ENCODE measurements at regions not wholly inside any gene's neighbourhood (a gene's known extent, or its start where the extent isn't known, plus 50 kb on each side); places are given as distances from the start of the nearest gene placed in this dataset.

DNA sequence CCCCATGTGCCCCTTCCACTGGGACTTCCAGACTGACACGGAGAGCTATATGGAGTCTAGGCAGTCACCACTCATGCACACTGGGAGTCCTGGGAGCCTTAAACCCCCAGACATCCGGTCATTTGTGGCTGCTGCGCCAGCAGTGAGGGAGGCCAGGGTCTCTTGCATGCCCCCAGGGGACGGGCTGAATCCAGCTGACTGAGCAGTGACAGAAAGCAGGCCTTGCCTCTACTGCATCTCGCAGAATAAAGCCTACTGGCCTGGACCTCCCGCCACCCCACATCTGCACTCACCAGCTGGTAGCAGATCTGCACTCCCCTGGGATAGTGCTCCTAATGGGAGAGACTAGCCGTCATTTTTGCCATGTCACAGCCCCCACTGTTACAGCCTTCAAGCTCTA lies 1234.2 kb downstream of the FAM133A start:
- Histone ChIP-seq H3K36me3 (ENCODE audit: control insufficient read depth in 4 of 4, insufficient read depth in 3 of 4, low read depth in 1 of 4, low read length in 3 of 4) (no peaks in the 10 kb centered on the region), H3K9me3 (ENCODE audit: control insufficient read depth in 4 of 4, low read length in 3 of 4) (no peaks in the 10 kb centered on the region), H3K9ac (ENCODE audit: low read depth in 1 of 2, low read length in 2 of 2) (no peak overlapping the region), H3K4me3 (ENCODE audit: low read depth in 1 of 3, low read length in 3 of 3) (no peak overlapping the region), H3K27ac (ENCODE audit: low read depth in 1 of 2, low read length in 2 of 2) (no peak overlapping the region), H3K27me3 (ENCODE audit: control insufficient read depth in 4 of 4, insufficient read depth in 4 of 4, low read length in 3 of 4) (no peaks in the 10 kb centered on the region), H3K4me1 (ENCODE audit: control insufficient read depth in 4 of 4, insufficient read depth in 4 of 4, low read length in 3 of 4) (no peaks in the 10 kb centered on the region)
- TF ChIP-seq, protein P1, sequence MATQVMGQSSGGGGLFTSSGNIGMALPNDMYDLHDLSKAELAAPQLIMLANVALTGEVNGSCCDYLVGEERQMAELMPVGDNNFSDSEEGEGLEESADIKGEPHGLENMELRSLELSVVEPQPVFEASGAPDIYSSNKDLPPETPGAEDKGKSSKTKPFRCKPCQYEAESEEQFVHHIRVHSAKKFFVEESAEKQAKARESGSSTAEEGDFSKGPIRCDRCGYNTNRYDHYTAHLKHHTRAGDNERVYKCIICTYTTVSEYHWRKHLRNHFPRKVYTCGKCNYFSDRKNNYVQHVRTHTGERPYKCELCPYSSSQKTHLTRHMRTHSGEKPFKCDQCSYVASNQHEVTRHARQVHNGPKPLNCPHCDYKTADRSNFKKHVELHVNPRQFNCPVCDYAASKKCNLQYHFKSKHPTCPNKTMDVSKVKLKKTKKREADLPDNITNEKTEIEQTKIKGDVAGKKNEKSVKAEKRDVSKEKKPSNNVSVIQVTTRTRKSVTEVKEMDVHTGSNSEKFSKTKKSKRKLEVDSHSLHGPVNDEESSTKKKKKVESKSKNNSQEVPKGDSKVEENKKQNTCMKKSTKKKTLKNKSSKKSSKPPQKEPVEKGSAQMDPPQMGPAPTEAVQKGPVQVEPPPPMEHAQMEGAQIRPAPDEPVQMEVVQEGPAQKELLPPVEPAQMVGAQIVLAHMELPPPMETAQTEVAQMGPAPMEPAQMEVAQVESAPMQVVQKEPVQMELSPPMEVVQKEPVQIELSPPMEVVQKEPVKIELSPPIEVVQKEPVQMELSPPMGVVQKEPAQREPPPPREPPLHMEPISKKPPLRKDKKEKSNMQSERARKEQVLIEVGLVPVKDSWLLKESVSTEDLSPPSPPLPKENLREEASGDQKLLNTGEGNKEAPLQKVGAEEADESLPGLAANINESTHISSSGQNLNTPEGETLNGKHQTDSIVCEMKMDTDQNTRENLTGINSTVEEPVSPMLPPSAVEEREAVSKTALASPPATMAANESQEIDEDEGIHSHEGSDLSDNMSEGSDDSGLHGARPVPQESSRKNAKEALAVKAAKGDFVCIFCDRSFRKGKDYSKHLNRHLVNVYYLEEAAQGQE (IDR thresholded peaks at IDR 0.05), result no peak
- no peak for TF ChIP-seq NR2F2 (IDR thresholded peaks at IDR 0.05)
- TF ChIP-seq, protein P2, sequence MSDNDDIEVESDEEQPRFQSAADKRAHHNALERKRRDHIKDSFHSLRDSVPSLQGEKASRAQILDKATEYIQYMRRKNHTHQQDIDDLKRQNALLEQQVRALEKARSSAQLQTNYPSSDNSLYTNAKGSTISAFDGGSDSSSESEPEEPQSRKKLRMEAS (IDR thresholded peaks at IDR 0.05), result no peak
- no peak for TF ChIP-seq HNF4A (conservative IDR thresholded peaks at IDR 0.05)
- TF ChIP-seq ATF3 (IDR thresholded peaks at IDR 0.05), result no peak
- no peak for TF ChIP-seq FOXA2 (IDR thresholded peaks at IDR 0.05)
- no peak for TF ChIP-seq EGR1 (IDR thresholded peaks at IDR 0.05; ENCODE audit: low read depth in 2 of 2)
- TF ChIP-seq, protein P3, sequence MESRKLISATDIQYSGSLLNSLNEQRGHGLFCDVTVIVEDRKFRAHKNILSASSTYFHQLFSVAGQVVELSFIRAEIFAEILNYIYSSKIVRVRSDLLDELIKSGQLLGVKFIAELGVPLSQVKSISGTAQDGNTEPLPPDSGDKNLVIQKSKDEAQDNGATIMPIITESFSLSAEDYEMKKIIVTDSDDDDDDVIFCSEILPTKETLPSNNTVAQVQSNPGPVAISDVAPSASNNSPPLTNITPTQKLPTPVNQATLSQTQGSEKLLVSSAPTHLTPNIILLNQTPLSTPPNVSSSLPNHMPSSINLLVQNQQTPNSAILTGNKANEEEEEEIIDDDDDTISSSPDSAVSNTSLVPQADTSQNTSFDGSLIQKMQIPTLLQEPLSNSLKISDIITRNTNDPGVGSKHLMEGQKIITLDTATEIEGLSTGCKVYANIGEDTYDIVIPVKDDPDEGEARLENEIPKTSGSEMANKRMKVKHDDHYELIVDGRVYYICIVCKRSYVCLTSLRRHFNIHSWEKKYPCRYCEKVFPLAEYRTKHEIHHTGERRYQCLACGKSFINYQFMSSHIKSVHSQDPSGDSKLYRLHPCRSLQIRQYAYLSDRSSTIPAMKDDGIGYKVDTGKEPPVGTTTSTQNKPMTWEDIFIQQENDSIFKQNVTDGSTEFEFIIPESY (IDR thresholded peaks at IDR 0.05), result no peak
- TF ChIP-seq YY1 (IDR thresholded peaks at IDR 0.05), result no peak
- no peak for TF ChIP-seq RXRA (IDR thresholded peaks at IDR 0.05)
- no peak for TF ChIP-seq FOXA1 (IDR thresholded peaks at IDR 0.05)
- TF ChIP-seq, protein P4, sequence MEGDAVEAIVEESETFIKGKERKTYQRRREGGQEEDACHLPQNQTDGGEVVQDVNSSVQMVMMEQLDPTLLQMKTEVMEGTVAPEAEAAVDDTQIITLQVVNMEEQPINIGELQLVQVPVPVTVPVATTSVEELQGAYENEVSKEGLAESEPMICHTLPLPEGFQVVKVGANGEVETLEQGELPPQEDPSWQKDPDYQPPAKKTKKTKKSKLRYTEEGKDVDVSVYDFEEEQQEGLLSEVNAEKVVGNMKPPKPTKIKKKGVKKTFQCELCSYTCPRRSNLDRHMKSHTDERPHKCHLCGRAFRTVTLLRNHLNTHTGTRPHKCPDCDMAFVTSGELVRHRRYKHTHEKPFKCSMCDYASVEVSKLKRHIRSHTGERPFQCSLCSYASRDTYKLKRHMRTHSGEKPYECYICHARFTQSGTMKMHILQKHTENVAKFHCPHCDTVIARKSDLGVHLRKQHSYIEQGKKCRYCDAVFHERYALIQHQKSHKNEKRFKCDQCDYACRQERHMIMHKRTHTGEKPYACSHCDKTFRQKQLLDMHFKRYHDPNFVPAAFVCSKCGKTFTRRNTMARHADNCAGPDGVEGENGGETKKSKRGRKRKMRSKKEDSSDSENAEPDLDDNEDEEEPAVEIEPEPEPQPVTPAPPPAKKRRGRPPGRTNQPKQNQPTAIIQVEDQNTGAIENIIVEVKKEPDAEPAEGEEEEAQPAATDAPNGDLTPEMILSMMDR (IDR thresholded peaks at IDR 0.05; ENCODE audit: low read depth, low read length, missing input control), result no peak
- no peak for TF ChIP-seq TAF1 (conservative IDR thresholded peaks at IDR 0.05)
- no peak for TF ChIP-seq HNF4G (IDR thresholded peaks at IDR 0.05)
- TF ChIP-seq GABPA (IDR thresholded peaks at IDR 0.05 in 1 of 2, conservative IDR thresholded peaks at IDR 0.05 in 1 of 2), result no peak
- no peak for TF ChIP-seq SP1 (IDR thresholded peaks at IDR 0.05)
- TF ChIP-seq JUND (IDR thresholded peaks at IDR 0.05), result no peak
- no peak for TF ChIP-seq RAD21 (IDR thresholded peaks at IDR 0.05)
- WGBS, result 66% methylated on average over 7 of the region's 7 CpGs
- no peak for DNase-seq (ENCODE audit: low spot score)
